H9 (cell line): ENCODE measurements at regions not wholly inside any gene's neighbourhood (a gene's known extent, or its start where the extent isn't known, plus 50 kb on each side); places are given as distances from the start of the nearest gene placed in this dataset.
"Not testable (repeated sequence)": the region's sequence is repeated elsewhere in the genome, so short reads cannot be mapped to it uniquely, and the experiment has no call there.

ENCODE experiments used
- DNase-seq: peaks from one replicate; pipeline ENCODE4 v3.0.0-alpha.2; 2017
- H2AFZ ChIP-seq: one replicate; pipeline ENCODE4 v1.6.1; 2013; ENCODE audit warnings: mild to moderate bottlenecking, low read length, control low read depth, moderate library complexity
- H2AK5ac ChIP-seq: 2 replicates; pipeline ENCODE4 v1.6.1; 2013; ENCODE audit warnings: low read length, control low read depth, mixed read lengths; ENCODE audit not compliant: insufficient read length
- H2BK120ac ChIP-seq: one replicate; pipeline ENCODE4 v1.6.1; 2013; ENCODE audit warnings: low read depth, mild to moderate bottlenecking, low read length, control low read depth, inconsistent platforms; ENCODE audit not compliant: poor library complexity, severe bottlenecking
- H2BK12ac ChIP-seq: 2 replicates; pipeline ENCODE4 v1.6.1; 2013; ENCODE audit warnings: low read length, control low read depth, mixed read lengths, low read depth; ENCODE audit not compliant: insufficient read length
- H2BK15ac ChIP-seq: 2 replicates; pipeline ENCODE4 v1.6.1; 2013; ENCODE audit warnings: low read depth, low read length, control low read depth
- H2BK20ac ChIP-seq: one replicate; pipeline ENCODE4 v1.6.1; 2013; ENCODE audit warnings: low read depth, mild to moderate bottlenecking, low read length, control low read depth, inconsistent platforms; ENCODE audit not compliant: poor library complexity, severe bottlenecking
- H2BK5ac ChIP-seq: 2 replicates; pipeline ENCODE4 v1.6.1; 2013; ENCODE audit warnings: low read length, control low read depth, mixed read lengths; ENCODE audit not compliant: insufficient read length
- H3K14ac ChIP-seq: 2 replicates; pipeline ENCODE4 v1.6.1; 2013; ENCODE audit warnings: low read length, control low read depth; ENCODE audit not compliant: insufficient read depth
- H3K18ac ChIP-seq: 2 replicates; pipeline ENCODE4 v1.6.1; 2013; ENCODE audit warnings: low read depth, mild to moderate bottlenecking, mixed read lengths, low read length, control low read depth; ENCODE audit not compliant: insufficient read length
- H3K23ac ChIP-seq: 2 replicates; pipeline ENCODE4 v1.6.1; 2013; ENCODE audit warnings: low read length, control low read depth, mixed read lengths, low read depth; ENCODE audit not compliant: insufficient read length
- H3K23me2 ChIP-seq: 2 replicates; pipeline ENCODE4 v1.6.1; 2013; ENCODE audit warnings: low read depth, mild to moderate bottlenecking, mixed read lengths, low read length, control low read depth; ENCODE audit not compliant: insufficient read length, poor library complexity, severe bottlenecking
- H3K27ac ChIP-seq: 2 replicates; pipeline ENCODE4 v1.5.1; 2013; ENCODE audit warnings: low read length, control low read depth, mixed read lengths, low read depth; ENCODE audit not compliant: insufficient read length
- H3K27me3 ChIP-seq: 2 replicates; pipeline ENCODE4 v1.6.1; 2013; ENCODE audit warnings: low read length, control low read depth, inconsistent platforms; ENCODE audit not compliant: insufficient read depth
- H3K4ac ChIP-seq: 2 replicates; pipeline ENCODE4 v1.6.1; 2013; ENCODE audit warnings: low read depth, mild to moderate bottlenecking, control low read depth, inconsistent platforms, low read length, moderate library complexity
- H3K4me1 ChIP-seq: 2 replicates; pipeline ENCODE4 v1.6.1; 2013; ENCODE audit warnings: low read length, control low read depth, inconsistent platforms; ENCODE audit not compliant: insufficient read depth
- H3K4me2 ChIP-seq: 2 replicates; pipeline ENCODE4 v1.6.1; 2013; ENCODE audit warnings: low read length, control low read depth, mixed read lengths; ENCODE audit not compliant: insufficient read length, insufficient read depth
- H3K56ac ChIP-seq: 2 replicates; pipeline ENCODE4 v1.6.1; 2013; ENCODE audit warnings: low read depth, mild to moderate bottlenecking, mixed read lengths, low read length, control low read depth; ENCODE audit not compliant: insufficient read length
- H3K79me1 ChIP-seq: 2 replicates; pipeline ENCODE4 v1.6.1; 2013; ENCODE audit warnings: low read depth, mild to moderate bottlenecking, moderate library complexity, low read length, control low read depth, inconsistent platforms; ENCODE audit not compliant: insufficient read depth, poor library complexity, severe bottlenecking
- H3K79me2 ChIP-seq: 2 replicates; pipeline ENCODE4 v1.6.1; 2013; ENCODE audit warnings: low read length, control low read depth, inconsistent platforms; ENCODE audit not compliant: insufficient read depth
- H3K9ac ChIP-seq: 2 replicates; pipeline ENCODE4 v1.6.1; 2013; ENCODE audit warnings: low read length, control low read depth, mixed read lengths; ENCODE audit not compliant: insufficient read length; ENCODE audit errors: extremely low read depth
- H3K9me3 ChIP-seq: one replicate; pipeline ENCODE4 v1.6.1; 2013; ENCODE audit warnings: low read depth, low read length, inconsistent platforms; ENCODE audit not compliant: control insufficient read depth
- H3T11ph ChIP-seq: one replicate; pipeline ENCODE4 v1.6.1; 2013; ENCODE audit warnings: mild to moderate bottlenecking, low read length, control low read depth, inconsistent platforms
- H4K20me1 ChIP-seq: one replicate; pipeline ENCODE4 v1.6.1; 2013; ENCODE audit not compliant: control insufficient read depth, insufficient read length, insufficient read depth
- H4K5ac ChIP-seq: 2 replicates; pipeline ENCODE4 v1.6.1; 2013; ENCODE audit warnings: low read depth, mild to moderate bottlenecking, mixed read lengths, low read length, control low read depth; ENCODE audit not compliant: insufficient read length
- H4K8ac ChIP-seq: replicated peaks from 2 replicates; pipeline ENCODE4 v1.6.1; 2013; ENCODE audit warnings: low read length, control low read depth, mixed read lengths, low read depth; ENCODE audit not compliant: insufficient read length
- H4K91ac ChIP-seq: 2 replicates; pipeline ENCODE4 v1.6.1; 2013; ENCODE audit warnings: low read depth, mild to moderate bottlenecking, moderate library complexity, mixed read lengths, low read length, control low read depth; ENCODE audit not compliant: insufficient read length
- H3K27ac Mint-ChIP-seq, 3 experiments: 2 replicates in 2 of 3; 3 replicates in 1 of 3; pipeline ENCODE4 v1.8.0; 2020 to 2021; ENCODE audit warnings: mixed read lengths in 3 of 3, mild to moderate bottlenecking in 1 of 3, moderate library complexity in 1 of 3
- H3K27me3 Mint-ChIP-seq: 2 replicates; pipeline ENCODE4 v1.8.0; 2021; ENCODE audit warnings: low read depth, mild to moderate bottlenecking, moderate library complexity, mixed read lengths
- H3K36me3 Mint-ChIP-seq, 3 experiments: 2 replicates in 2 of 3; 3 replicates in 1 of 3; pipeline ENCODE4 v1.8.0; 2020 to 2021; ENCODE audit warnings: low read depth in 3 of 3, mixed read lengths in 3 of 3; ENCODE audit not compliant: insufficient read depth in 1 of 3
- H3K4me1 Mint-ChIP-seq, 2 experiments: 2 replicates each; pipeline ENCODE4 v1.8.0; 2020; ENCODE audit warnings: mixed read lengths in 2 of 2
- H3K4me3 Mint-ChIP-seq, 2 experiments: 2 replicates in 1 of 2; 3 replicates in 1 of 2; pipeline ENCODE4 v1.8.0; 2020 to 2021; ENCODE audit warnings: mild to moderate bottlenecking in 2 of 2, mixed read lengths in 2 of 2, moderate library complexity in 1 of 2
- H3K9me3 Mint-ChIP-seq, 2 experiments: 2 replicates in 1 of 2; 3 replicates in 1 of 2; pipeline ENCODE4 v1.8.0; 2020; ENCODE audit warnings: mild to moderate bottlenecking in 2 of 2, mixed read lengths in 2 of 2, moderate library complexity in 1 of 2
- WGBS: extraction: QIAGEN DNeasy Blood & Tissue Kit; methylation state at CpG from one replicate; pipeline ENCODE4 v1.1.7; 2013; ENCODE audit warnings: missing lambda C conversion rate, low lambda C conversion rate, mixed read lengths; ENCODE audit not compliant: insufficient read length; ENCODE audit errors: extremely low coverage; 5-methylcytosine and 5-hydroxymethylcytosine counted together

GRCh38 chr5:21494033-21494432, 1359.1 kb downstream of the CDH12 start:
- no CpG with 5 or more reads among the region's 8 CpGs for WGBS
- not testable (repeated sequence) for H3K4me1 ChIP-seq, H3K79me2 ChIP-seq, H3K27me3 ChIP-seq, H3K23ac ChIP-seq, H3K79me1 ChIP-seq, H3K23me2 ChIP-seq, H3T11ph ChIP-seq, H3K56ac ChIP-seq, H3K4me2 ChIP-seq, H2AFZ ChIP-seq, DNase-seq, H4K20me1 ChIP-seq, H2BK120ac ChIP-seq, H4K5ac ChIP-seq, H3K27me3 Mint-ChIP-seq, H3K4ac ChIP-seq, H3K9me3 ChIP-seq, H3K18ac ChIP-seq, H2AK5ac ChIP-seq, H3K4me1 Mint-ChIP-seq, H2BK5ac ChIP-seq, H2BK12ac ChIP-seq, H3K9me3 Mint-ChIP-seq, H4K91ac ChIP-seq, H4K8ac ChIP-seq, H3K4me3 Mint-ChIP-seq, H2BK15ac ChIP-seq, H3K27ac ChIP-seq, H3K14ac ChIP-seq, H2BK20ac ChIP-seq, H3K9ac ChIP-seq
- Mint-ChIP-seq H3K27ac (peak overlapping the region in 1 of 3 experiments; percentile 83; a peak in 1 of 7 replicates), H3K36me3 (peaks cover 4 to 13% (median 7%) of the 10 kb centered on the region in 3 experiments)

DNA sequence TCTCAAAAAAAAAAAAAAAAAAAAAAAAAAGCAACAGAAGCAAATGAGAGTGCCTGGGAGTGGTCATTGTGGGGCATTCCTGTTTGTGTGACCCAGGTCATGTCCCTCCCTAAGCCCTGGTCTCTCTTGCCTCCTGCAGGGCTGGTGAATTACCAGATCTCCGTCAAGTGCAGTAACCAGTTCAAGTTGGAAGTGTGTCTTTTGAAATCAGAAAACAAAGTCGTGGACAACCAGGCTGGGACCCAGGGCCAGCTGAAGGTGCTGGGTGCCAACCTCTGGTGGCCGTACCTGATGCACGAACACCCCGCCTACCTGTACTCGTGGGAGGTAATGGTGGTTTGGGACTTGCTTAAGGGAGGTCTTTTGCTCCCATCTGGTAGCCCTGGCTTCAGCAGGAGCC, 1362.0 kb downstream of the CDH12 start:
- H2BK5ac ChIP-seq, H3K14ac ChIP-seq, H3K4me1 Mint-ChIP-seq, H3K27me3 ChIP-seq, H3K27ac ChIP-seq, H2BK15ac ChIP-seq, H4K91ac ChIP-seq, H4K20me1 ChIP-seq, H3K23me2 ChIP-seq, H2BK12ac ChIP-seq, H3K4me3 Mint-ChIP-seq, H3K9ac ChIP-seq, H3K27ac Mint-ChIP-seq, H3K4ac ChIP-seq, H3K9me3 ChIP-seq, H3K4me1 ChIP-seq, H3K56ac ChIP-seq, H2BK20ac ChIP-seq, H2AK5ac ChIP-seq, H2AFZ ChIP-seq, H3K27me3 Mint-ChIP-seq, DNase-seq, H2BK120ac ChIP-seq, H3K36me3 Mint-ChIP-seq, H3K9me3 Mint-ChIP-seq, H3T11ph ChIP-seq, H4K5ac ChIP-seq, H3K4me2 ChIP-seq, H3K18ac ChIP-seq, H4K8ac ChIP-seq, H3K79me1 ChIP-seq, H3K23ac ChIP-seq, H3K79me2 ChIP-seq: not testable (repeated sequence)
- WGBS = no CpG with 5 or more reads among the region's 6 CpGs
